ENCODE measurements at regions not wholly inside any gene's neighbourhood (a gene's known extent, or its start where the extent isn't known, plus 50 kb on each side); places are given as distances from the start of the nearest gene placed in this dataset.
A peak's percentile ranks its signal among the peaks of the same experiment; 100 is the strongest.
"Not testable (repeated sequence)": the region's sequence is repeated elsewhere in the genome, so short reads cannot be mapped to it uniquely, and the experiment has no call there.

- DNase-seq (ENCODE audit: low spot score), result no peak
- no peak for TF ChIP-seq CTCF (IDR thresholded peaks at IDR 0.05; ENCODE audit: extremely low read depth, missing control alignments)
Measured at GRCh38 chr1:222002503-222002902, 260.6 kb upstream of the DUSP10 start.

- no peak for TF ChIP-seq CTCF (IDR thresholded peaks at IDR 0.05; ENCODE audit: extremely low read depth, missing control alignments)
- DNase-seq (ENCODE audit: low spot score), result no peak
Measured at GRCh38 chr1:222000131-222000530, 258.2 kb upstream of the DUSP10 start.

GRCh38 chr1:221998781-221999180 lies 256.9 kb upstream of the DUSP10 start:
- DNase-seq (ENCODE audit: low spot score), result no peak
- TF ChIP-seq CTCF (IDR thresholded peaks at IDR 0.05; ENCODE audit: extremely low read depth, missing control alignments), result no peak

- DNase-seq (ENCODE audit: low spot score), result no peak
- no peak for TF ChIP-seq CTCF (IDR thresholded peaks at IDR 0.05; ENCODE audit: extremely low read depth, missing control alignments)
Measured at GRCh38 chr1:221998186-221998612, 256.3 kb upstream of the DUSP10 start.

GRCh38 chr1:221997012-221997411 lies 255.1 kb upstream of the DUSP10 start:
- DNase-seq (ENCODE audit: low spot score), result not testable (repeated sequence)

- no peak for TF ChIP-seq CTCF (IDR thresholded peaks at IDR 0.05; ENCODE audit: extremely low read depth, missing control alignments)
- DNase-seq (ENCODE audit: low spot score), result no peak
Measured at GRCh38 chr1:221994939-221995338, 253.1 kb upstream of the DUSP10 start.

- DNase-seq (ENCODE audit: low spot score), result peak; percentile 21
Measured at GRCh38 chr1:221994274-221994698, 252.4 kb upstream of the DUSP10 start.

More at GRCh38 chr1:221994274-221994698, 252.4 kb upstream of the DUSP10 start:
- no peak for TF ChIP-seq CTCF (IDR thresholded peaks at IDR 0.05; ENCODE audit: extremely low read depth, missing control alignments)

All from GM20000 (cell line).